ENCODE measurements at regions not wholly inside any gene's neighbourhood (a gene's known extent, or its start where the extent isn't known, plus 50 kb on each side); places are given as distances from the start of the nearest gene placed in this dataset.

GRCh38 chr11:30735946-30736345 is 149.8 kb upstream of the MPPED2 start:
- POLR2A ChIA-PET (ENCODE audit: unreplicated experiment), result no interaction called here
- H3K23ac ChIP-seq (ENCODE audit: low read depth, low read length), result no peak overlapping the region
- H4K91ac ChIP-seq (ENCODE audit: insufficient read depth, low read depth, low read length), result no peak overlapping the region
- no peak overlapping the region for H2BK20ac ChIP-seq (ENCODE audit: low read depth, low read length)
- no peak overlapping the region for H4K5ac ChIP-seq (ENCODE audit: low read depth, low read length)
- DNase-seq (no peak), ATAC-seq (ENCODE audit: low read depth) (no peak)
- no peak overlapping the region for H2AK5ac ChIP-seq (ENCODE audit: low read depth, low read length)
- H4K8ac ChIP-seq (ENCODE audit: low read depth in 2 of 2, low read length in 2 of 2), result no peak overlapping the region
- H3K4me3 ChIP-seq (ENCODE audit: insufficient read depth, low read depth, low read length), result no peak overlapping the region
- no peaks in the 10 kb centered on the region for H4K20me1 ChIP-seq (ENCODE audit: insufficient read depth, low read length)
- no peak overlapping the region for H3K9ac ChIP-seq (ENCODE audit: low read depth, low read length)
- no peak overlapping the region for H3K14ac ChIP-seq (replicated peaks; ENCODE audit: low read depth, low read length)
- peaks cover 2% of the 10 kb centered on the region; the same call in 1 of the 2 replicates for H3K4me1 ChIP-seq (ENCODE audit: control insufficient read depth, insufficient read depth, low read length)
- no peak overlapping the region for H2BK15ac ChIP-seq (ENCODE audit: low read depth, low read length)
- no peak overlapping the region for H2BK5ac ChIP-seq (ENCODE audit: low read depth, low read length, poor library complexity, severe bottlenecking)
- H3K18ac ChIP-seq (ENCODE audit: low read depth, low read length), result no peak overlapping the region
- no peak overlapping the region for H3K27ac ChIP-seq (ENCODE audit: insufficient read depth, low read length)
- H3K56ac ChIP-seq (ENCODE audit: extremely low read depth, insufficient read depth, low read length), result no peak overlapping the region
- TF ChIP-seq BHLHE40 (IDR thresholded peaks at IDR 0.05; ENCODE audit: low read depth, low read length) (no peak), MXI1 (IDR thresholded peaks at IDR 0.05; ENCODE audit: borderline replicate concordance, low read depth, low read length) (no peak), CTCF (conservative IDR thresholded peaks at IDR 0.05; ENCODE audit: low read depth, low read length) (no peak), CHD1 (IDR thresholded peaks at IDR 0.05; ENCODE audit: low read depth, low read length) (no peak), RAD21 (IDR thresholded peaks at IDR 0.05; ENCODE audit: low read length) (no peak), CEBPB (IDR thresholded peaks at IDR 0.05; ENCODE audit: low read depth, low read length) (no peak), POLR2A (IDR thresholded peaks at IDR 0.05; ENCODE audit: low read depth, low read length) (no peak), MAZ (IDR thresholded peaks at IDR 0.05; ENCODE audit: borderline replicate concordance, low read depth, low read length) (no peak), MAFK (IDR thresholded peaks at IDR 0.05; ENCODE audit: low read depth, low read length) (no peak), SMC3 (IDR thresholded peaks at IDR 0.05; ENCODE audit: low read depth, low read length) (no peak), FOS (IDR thresholded peaks at IDR 0.05; ENCODE audit: low read depth, low read length) (no peak), NFE2L2 (IDR thresholded peaks at IDR 0.05; ENCODE audit: low read depth, low read length) (no peak), RFX5 (IDR thresholded peaks at IDR 0.05; ENCODE audit: low read depth, low read length) (no peak), USF2 (IDR thresholded peaks at IDR 0.05; ENCODE audit: low read depth, low read length) (no peak), RCOR1 (IDR thresholded peaks at IDR 0.05; ENCODE audit: insufficient replicate concordance, low read length) (no peak)
- TF ChIP-seq, protein P1, sequence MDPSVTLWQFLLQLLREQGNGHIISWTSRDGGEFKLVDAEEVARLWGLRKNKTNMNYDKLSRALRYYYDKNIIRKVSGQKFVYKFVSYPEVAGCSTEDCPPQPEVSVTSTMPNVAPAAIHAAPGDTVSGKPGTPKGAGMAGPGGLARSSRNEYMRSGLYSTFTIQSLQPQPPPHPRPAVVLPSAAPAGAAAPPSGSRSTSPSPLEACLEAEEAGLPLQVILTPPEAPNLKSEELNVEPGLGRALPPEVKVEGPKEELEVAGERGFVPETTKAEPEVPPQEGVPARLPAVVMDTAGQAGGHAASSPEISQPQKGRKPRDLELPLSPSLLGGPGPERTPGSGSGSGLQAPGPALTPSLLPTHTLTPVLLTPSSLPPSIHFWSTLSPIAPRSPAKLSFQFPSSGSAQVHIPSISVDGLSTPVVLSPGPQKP (IDR thresholded peaks at IDR 0.05; ENCODE audit: borderline replicate concordance, low read depth, low read length), result no peak
- H2BK120ac ChIP-seq (ENCODE audit: low read depth, low read length), result no peak overlapping the region
- no TSS peak for BruUV-seq (replicated peaks)
- no peaks in the 10 kb centered on the region; the same call in 1 of the 2 replicates for H3K9me3 ChIP-seq (ENCODE audit: control insufficient read depth, insufficient read depth, low read length)
- H3K4me2 ChIP-seq (ENCODE audit: low read depth, low read length), result no peak overlapping the region
- dilution Hi-C loops (cut with HindIII; ENCODE audit: low sequenced_read_pairs, unreplicated experiment), result no loop called here
- no peaks in the 10 kb centered on the region for H3K9me1 ChIP-seq (ENCODE audit: insufficient read depth, low read length)
- H2AFZ ChIP-seq (replicated peaks; ENCODE audit: low read length, poor library complexity), result no peak overlapping the region
- CTCF ChIA-PET, result no interaction called here
- no peaks in the 10 kb centered on the region for H3K27me3 ChIP-seq (ENCODE audit: control insufficient read depth, insufficient read depth, low read length)
- no peak overlapping the region for H2AK9ac ChIP-seq (replicated peaks; ENCODE audit: low read depth, low read length, poor library complexity)
- in situ Hi-C loops (cut with MboI; ENCODE audit: low sequenced_read_pairs), result no loop called here
- no peaks in the 10 kb centered on the region for H3K79me1 ChIP-seq (ENCODE audit: low read depth in 1 of 2, low read length in 2 of 2)
- no peaks in the 10 kb centered on the region for H3K36me3 ChIP-seq (ENCODE audit: control insufficient read depth, insufficient read depth, low read length)
- H3K4ac ChIP-seq (ENCODE audit: low read depth, low read length), result no peak overlapping the region
- intact Hi-C loops (cut with micrococcal nuclease), result no loop called here
